ENCODE measurements at regions not wholly inside any gene's neighbourhood (a gene's known extent, or its start where the extent isn't known, plus 50 kb on each side); places are given as distances from the start of the nearest gene placed in this dataset.

- TF ChIP-seq ZNF274 (IDR thresholded peaks at IDR 0.05; ENCODE audit: borderline replicate concordance, extremely low read depth, low read length) (no peak), POU5F1 (IDR thresholded peaks at IDR 0.05; ENCODE audit: low read depth, low read length) (no peak)
- H3K4me1 ChIP-seq (replicated peaks in 1 of 4; ENCODE audit: control insufficient read depth in 3 of 4, insufficient read depth in 4 of 4, low read length in 3 of 4) = no peaks in the 10 kb centered on the region
- no peaks in the 10 kb centered on the region for H3K27me3 ChIP-seq (replicated peaks in 1 of 4; ENCODE audit: control insufficient read depth in 3 of 4, extremely low read depth in 1 of 4, insufficient read depth in 3 of 4, low read length in 3 of 4)
- no peak overlapping the region for H3K4me2 ChIP-seq (ENCODE audit: insufficient read depth in 1 of 2, low read depth in 2 of 2, low read length in 2 of 2)
- DNase-seq (ENCODE audit: low read depth in 1 of 2, low spot score in 2 of 2) = no peak
- no peak overlapping the region for H3K4ac ChIP-seq (replicated peaks; ENCODE audit: insufficient read length, low read depth, low read length)
- 92% methylated on average over 3 of the region's 3 CpGs; no CpG with 5 or more reads in 1 of the 2 experiments for WGBS, 2 experiments (ENCODE audit: extremely low coverage in 1 of 2, insufficient coverage in 1 of 2, insufficient read length in 1 of 2, insufficient replicate concordance in 2 of 2, low coverage in 1 of 2, low lambda C conversion rate in 2 of 2, missing lambda C conversion rate in 1 of 2)
- H3K79me2 ChIP-seq (ENCODE audit: control insufficient read depth in 1 of 2, insufficient read depth in 2 of 2, low read length in 2 of 2) = no peaks in the 10 kb centered on the region
- H4K8ac ChIP-seq (ENCODE audit: extremely low read depth, insufficient read depth, low read length) = no peak overlapping the region
- CTCF ChIA-PET (ENCODE audit: partially characterized antibody) = interaction anchor here (1.2 kb wide), 1 partner anchor 364 kb away, joined by 3 read pairs; no protein-coding TSS in a partner anchor
- H3K4me3 ChIP-seq (ENCODE audit: extremely low read depth in 1 of 4, insufficient read depth in 2 of 4, low read depth in 3 of 4, low read length in 4 of 4) = no peak overlapping the region
- H2BK15ac ChIP-seq (ENCODE audit: low read length) = no peak overlapping the region
- no peak overlapping the region for H4K91ac ChIP-seq (replicated peaks; ENCODE audit: insufficient read length, low read length)
- H3K9ac ChIP-seq (replicated peaks in 1 of 4; ENCODE audit: extremely low read depth in 1 of 4, low read depth in 3 of 4, low read length in 3 of 4) = no peak overlapping the region
- no peaks in the 10 kb centered on the region for H3K23me2 ChIP-seq (ENCODE audit: low read depth, low read length)
- no peak overlapping the region for H4K5ac ChIP-seq (ENCODE audit: insufficient read length, low read depth, low read length)
- H3K14ac ChIP-seq (ENCODE audit: insufficient read length) = no peak overlapping the region
- H3K27ac ChIP-seq (ENCODE audit: low read depth, low read length) = no peak overlapping the region
- no peak overlapping the region for H2BK12ac ChIP-seq (ENCODE audit: low read depth, low read length)
- H2BK120ac ChIP-seq (replicated peaks; ENCODE audit: low read depth, low read length) = no peak overlapping the region
- no peak overlapping the region for H3K18ac ChIP-seq (ENCODE audit: extremely low read depth, low read length)
- no peak for FAIRE-seq
- H4K20me1 ChIP-seq (replicated peaks in 1 of 2; ENCODE audit: control insufficient read depth in 1 of 2, insufficient read depth in 2 of 2, low read length in 2 of 2) = no peaks in the 10 kb centered on the region
- no peaks in the 10 kb centered on the region for H3K9me3 ChIP-seq (ENCODE audit: insufficient read depth in 2 of 2, low read depth in 1 of 2, low read length in 1 of 2)
- H2AK5ac ChIP-seq (ENCODE audit: low read depth, low read length) = no peak overlapping the region
- H2BK5ac ChIP-seq (ENCODE audit: low read depth, low read length) = no peak overlapping the region
- H3K56ac ChIP-seq (replicated peaks; ENCODE audit: insufficient read length, low read depth, low read length) = no peak overlapping the region
- no peak overlapping the region for H3K23ac ChIP-seq (ENCODE audit: insufficient read length)
- POLR2A ChIA-PET (ENCODE audit: partially characterized antibody) = no interaction called here
- no peaks in the 10 kb centered on the region for H3K79me1 ChIP-seq (ENCODE audit: low read depth, low read length)
- H2BK20ac ChIP-seq (ENCODE audit: low read length) = 0 out of 2 replicates have a peak overlapping the region, but pooled peaks have one; percentile 11
- H3K36me3 ChIP-seq (ENCODE audit: control insufficient read depth in 2 of 4, insufficient read depth in 4 of 4, low read length in 3 of 4) = no peaks in the 10 kb centered on the region
- H2AFZ ChIP-seq (ENCODE audit: low read length) = no peak overlapping the region
Measured at GRCh38 chr7:97468493-97468892, 263.4 kb upstream of the TAC1 start.
